ENCODE measurements at regions not wholly inside any gene's neighbourhood (a gene's known extent, or its start where the extent isn't known, plus 50 kb on each side); places are given as distances from the start of the nearest gene placed in this dataset.

DNA sequence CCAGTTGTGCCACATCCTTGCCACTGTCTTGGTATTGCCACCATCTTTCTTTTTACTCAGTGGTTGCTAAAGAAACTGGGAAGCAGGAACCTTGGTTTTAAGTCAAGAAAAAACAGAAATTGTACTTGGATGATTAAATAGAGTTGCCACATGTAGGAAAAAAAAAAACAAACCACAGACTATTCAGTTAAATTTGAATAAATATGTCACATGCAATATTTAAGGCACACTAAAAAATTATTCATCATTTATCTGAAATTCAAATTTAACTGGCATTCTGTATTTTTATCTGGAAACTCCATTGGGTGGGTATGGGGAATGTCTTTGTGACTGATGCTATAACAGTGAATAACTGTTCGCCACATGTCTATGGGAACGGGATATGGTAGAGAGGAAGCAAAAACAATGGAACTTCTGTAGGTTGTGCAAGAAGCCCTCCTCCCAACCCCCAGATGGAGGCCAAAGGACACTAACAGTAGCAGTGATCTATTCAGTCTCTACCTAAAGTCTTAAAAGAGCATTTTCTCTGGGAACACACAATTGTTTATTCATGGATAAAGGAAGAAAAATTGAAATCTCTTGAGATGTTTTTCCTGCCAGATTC, 57.0 kb upstream of the PLAC8 start:
- no peak overlapping the region for H3K4me3 ChIP-seq (ENCODE audit: low read length)
- H3K36me3 ChIP-seq (ENCODE audit: control insufficient read depth, insufficient read depth, low read length, severe bottlenecking), result no peaks in the 10 kb centered on the region
- DNase-seq (ENCODE audit: low read depth), result no peak
- peaks cover 11% of the 10 kb centered on the region for H3K4me1 ChIP-seq (ENCODE audit: control insufficient read depth, insufficient read depth, low read length)
- H3K27me3 ChIP-seq (replicated peaks; ENCODE audit: control insufficient read depth, insufficient read depth, low read length), result peaks cover 2% of the 10 kb centered on the region
- no peaks in the 10 kb centered on the region for H3K9me3 ChIP-seq (ENCODE audit: control insufficient read depth, low read length)
- H3K9ac ChIP-seq (ENCODE audit: low read length), result no peak overlapping the region

DNA sequence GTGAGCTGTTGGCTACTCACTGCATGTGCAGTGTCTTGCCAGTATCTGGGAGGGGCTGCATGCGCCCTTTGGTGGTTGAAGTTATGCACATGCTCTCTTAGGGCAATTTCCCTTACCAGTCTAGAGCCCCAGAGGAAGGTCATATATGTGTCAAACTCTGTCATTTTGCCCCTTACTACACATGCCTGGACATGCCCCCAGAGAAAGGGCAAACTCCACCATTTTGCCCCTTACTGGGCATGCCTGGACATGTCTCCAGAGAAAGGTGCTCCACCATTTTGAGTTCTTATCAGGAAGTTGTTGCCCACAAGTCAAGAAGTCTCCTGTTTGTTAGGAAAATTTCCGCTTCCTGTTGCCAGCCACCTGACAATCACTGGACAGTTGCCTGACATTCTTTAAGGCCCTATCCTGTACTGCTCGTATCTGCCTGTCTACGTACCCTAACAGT, 56.4 kb upstream of the PLAC8 start:
- no peaks in the 10 kb centered on the region for H3K9me3 ChIP-seq (ENCODE audit: control insufficient read depth, low read length)
- H3K36me3 ChIP-seq (ENCODE audit: control insufficient read depth, insufficient read depth, low read length, severe bottlenecking), result no peaks in the 10 kb centered on the region
- DNase-seq (ENCODE audit: low read depth), result no peak
- H3K9ac ChIP-seq (ENCODE audit: low read length), result no peak overlapping the region
- H3K4me1 ChIP-seq (ENCODE audit: control insufficient read depth, insufficient read depth, low read length), result peaks cover 11% of the 10 kb centered on the region
- peaks cover 2% of the 10 kb centered on the region for H3K27me3 ChIP-seq (replicated peaks; ENCODE audit: control insufficient read depth, insufficient read depth, low read length)
- H3K4me3 ChIP-seq (ENCODE audit: low read length), result no peak overlapping the region
